Lung (tissue), 11 donors: ENCODE measurements at regions not wholly inside any gene's neighbourhood (a gene's known extent, or its start where the extent isn't known, plus 50 kb on each side); places are given as distances from the start of the nearest gene placed in this dataset.
A peak's percentile ranks its signal among the peaks of the same experiment; 100 is the strongest.

ENCODE experiments used
- ATAC-seq: fragments of 200-7000 bp; cut with Tn5 transposase; one replicate; pipeline ENCODE4 v1.9.1; 2020; ENCODE audit warnings: moderate number of reproducible peaks; ENCODE audit not compliant: insufficient read depth, low FRiP score
- DNase-seq, 3 donors: peaks; one replicate each; pipeline ENCODE4 v3.0.0-alpha.2; 2013 to 2017
- H3K27ac ChIP-seq, 2 donors: one replicate each; pipeline ENCODE4 v1.5.1; 2013; ENCODE audit warnings: mild to moderate bottlenecking in 2 of 2, moderate library complexity in 2 of 2, control low read depth in 1 of 2, inconsistent platforms in 1 of 2, low read depth in 1 of 2, low read length in 1 of 2
- H3K27me3 ChIP-seq, 3 donors: one replicate each; pipeline ENCODE4 v1.5.1; 2013; ENCODE audit warnings: low read length in 2 of 3; ENCODE audit not compliant: control insufficient read depth in 3 of 3, insufficient read depth in 3 of 3
- H3K36me3 ChIP-seq, 4 donors: one replicate each; pipeline ENCODE4 v1.5.1; 2013; ENCODE audit warnings: low read length in 4 of 4, mild to moderate bottlenecking in 1 of 4, moderate library complexity in 1 of 4; ENCODE audit not compliant: control insufficient read depth in 4 of 4, insufficient read depth in 4 of 4
- H3K4me1 ChIP-seq, 5 donors: one replicate each; pipeline ENCODE4 v1.5.1; 2013; ENCODE audit warnings: low read length in 5 of 5, mild to moderate bottlenecking in 2 of 5, moderate library complexity in 1 of 5; ENCODE audit not compliant: control insufficient read depth in 5 of 5, insufficient read depth in 5 of 5
- H3K4me3 ChIP-seq: one replicate; pipeline ENCODE4 v1.5.1; 2013; ENCODE audit warnings: mild to moderate bottlenecking, control low read depth, moderate library complexity
- H3K9ac ChIP-seq, 2 donors: one replicate each; pipeline ENCODE4 v1.5.1; 2013; ENCODE audit warnings: low read length in 2 of 2, control low read depth in 1 of 2; ENCODE audit not compliant: insufficient read depth in 1 of 2
- H3K9me3 ChIP-seq, 4 donors: one replicate each; pipeline ENCODE4 v1.5.1; 2013; ENCODE audit warnings: low read length in 3 of 4, mild to moderate bottlenecking in 1 of 4, moderate library complexity in 1 of 4; ENCODE audit not compliant: control insufficient read depth in 4 of 4, insufficient read depth in 3 of 4
- CTCF ChIP-seq: IDR thresholded peaks from 2 replicates; pipeline ENCODE4 v1.5.1; 2012; ENCODE audit warnings: mild to moderate bottlenecking; ENCODE audit errors: control extremely low read depth, extremely low read depth
- WGBS, 2 donors: extraction: QIAGEN DNeasy Blood & Tissue Kit; methylation state at CpG; one replicate each; pipeline ENCODE4 v1.1.7; 2013; 5-methylcytosine and 5-hydroxymethylcytosine counted together
- donor health status: control.
- donor health status: control.
- donor health status: Bipolar disorder and iron deficiency.
- donor health status: healthy.
- donor health status: DM: yes; HTN: yes; CAD: no.

- ATAC-seq: peak; percentile 35
- DNase-seq: peak; percentile 92 to 97 (median 95)
- Histone ChIP-seq H3K36me3 (peaks cover 0 to 5% (median 2%) of the 10 kb centered on the region in 4 donors), H3K27ac (peak overlapping the region; percentile 52 to 61), H3K9me3 (no peaks in the 10 kb centered on the region), H3K9ac (peak overlapping the region in 1 of 2 donors; percentile 26), H3K4me3 (no peak overlapping the region), H3K4me1 (peaks cover 0 to 25% (median 21%) of the 10 kb centered on the region in 5 donors), H3K27me3 (no peaks in the 10 kb centered on the region)
- no peak for TF ChIP-seq CTCF
- 8 to 12% methylated on average over 12 of the region's 12 CpGs for WGBS, 2 donors
Measured at GRCh38 chr13:73765651-73766384, 368.4 kb downstream of the KLF12 start.

GRCh38 chr13:73759434-73759833 lies 374.8 kb downstream of the KLF12 start:
- no peak for TF ChIP-seq CTCF
- no peak for DNase-seq
- Histone ChIP-seq H3K27me3 (no peaks in the 10 kb centered on the region), H3K9me3 (no peaks in the 10 kb centered on the region), H3K9ac (no peak overlapping the region), H3K4me3 (no peak overlapping the region), H3K4me1 (peaks cover 0 to 5% (median 0%) of the 10 kb centered on the region in 5 donors), H3K27ac (no peak overlapping the region), H3K36me3 (peaks cover 0 to 5% (median 3%) of the 10 kb centered on the region in 4 donors)
- ATAC-seq: no peak
- 92 to 95% methylated on average over 5 of the region's 5 CpGs for WGBS, 2 donors

- DNase-seq (no peak), ATAC-seq (no peak)
- WGBS, 2 donors: 91 to 98% methylated on average over 2 of the region's 2 CpGs
Measured at GRCh38 chr13:73757481-73758233, 376.5 kb downstream of the KLF12 start.

More at GRCh38 chr13:73757481-73758233, 376.5 kb downstream of the KLF12 start:
- Histone ChIP-seq H3K36me3 (peaks cover 0 to 2% (median under 1%) of the 10 kb centered on the region in 4 donors), H3K9me3 (no peaks in the 10 kb centered on the region), H3K27me3 (no peaks in the 10 kb centered on the region), H3K4me3 (no peak overlapping the region), H3K9ac (no peak overlapping the region), H3K27ac (no peak overlapping the region), H3K4me1 (peaks cover 0 to 7% (median 0%) of the 10 kb centered on the region in 5 donors)
- no peak for TF ChIP-seq CTCF
